Activated T-cell treated with anti-CD3 and anti-CD28 coated beads, Interleukin-2, amount 50 U/mL, for 72 hours (primary cell): ENCODE measurements at regions not wholly inside any gene's neighbourhood (a gene's known extent, or its start where the extent isn't known, plus 50 kb on each side); places are given as distances from the start of the nearest gene placed in this dataset.
"Not testable (repeated sequence)": the region's sequence is repeated elsewhere in the genome, so short reads cannot be mapped to it uniquely, and the experiment has no call there.

Experiments
- ATAC-seq, 2 donors: fragments of 150-1000 bp; cut with Tn5 transposase; replicated peaks in 1 of 2; 2 replicates each; pipeline ENCODE4 v1.10.0; 2021; ENCODE audit warnings: moderate library complexity in 2 of 2, mild to moderate bottlenecking in 1 of 2
- DNase-seq, 2 donors: peaks; one replicate each; pipeline ENCODE4 v3.0.0; 2021 to 2022; ENCODE audit warnings: mixed read lengths in 1 of 2
- H3K27ac Mint-ChIP-seq: one replicate; pipeline ENCODE4 v1.8.0; 2022; ENCODE audit warnings: mild to moderate bottlenecking, moderate library complexity, mixed read lengths
- H3K27me3 Mint-ChIP-seq: one replicate; pipeline ENCODE4 v1.8.0; 2022; ENCODE audit warnings: low read depth, mixed read lengths
- H3K36me3 Mint-ChIP-seq, 2 donors: one replicate each; pipeline ENCODE4 v1.8.0; 2022; ENCODE audit warnings: mixed read lengths in 2 of 2, mild to moderate bottlenecking in 1 of 2; ENCODE audit not compliant: insufficient read depth in 2 of 2
- H3K4me1 Mint-ChIP-seq: one replicate; pipeline ENCODE4 v1.8.0; 2022; ENCODE audit warnings: low read depth, mixed read lengths
- H3K4me3 Mint-ChIP-seq, 2 donors: one replicate each; pipeline ENCODE4 v1.8.0; 2022; ENCODE audit warnings: mild to moderate bottlenecking in 2 of 2, mixed read lengths in 2 of 2, moderate library complexity in 2 of 2
- H3K9me3 Mint-ChIP-seq, 2 donors: one replicate each; pipeline ENCODE4 v1.8.0; 2022; ENCODE audit warnings: mixed read lengths in 2 of 2

DNA sequence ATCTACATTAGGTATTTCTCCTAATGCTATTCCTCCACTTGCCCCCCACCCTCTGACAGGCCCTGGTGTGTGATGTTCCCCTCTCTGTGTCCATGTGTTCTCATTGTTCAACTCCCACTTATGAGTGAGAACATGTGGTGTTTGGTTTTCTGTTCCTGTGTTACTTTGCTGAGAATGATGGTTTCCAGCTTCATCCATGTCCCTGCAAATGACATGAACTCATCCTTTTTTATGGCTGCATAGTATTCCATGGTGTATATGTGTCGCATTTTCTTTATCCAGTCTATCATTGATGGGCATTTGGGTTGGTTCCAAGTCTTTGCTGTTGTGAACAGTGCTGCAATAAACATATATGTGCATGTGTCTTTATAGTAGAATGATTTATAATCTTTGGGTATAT, 50.6 kb upstream of the GRHL3 start:
- H3K27ac Mint-ChIP-seq, H3K9me3 Mint-ChIP-seq, H3K4me1 Mint-ChIP-seq, ATAC-seq, H3K4me3 Mint-ChIP-seq, DNase-seq: not testable (repeated sequence)
- H3K36me3 Mint-ChIP-seq = peaks cover 9 to 14% of the 10 kb centered on the region in 2 donors
- peaks cover 58% of the 10 kb centered on the region for H3K27me3 Mint-ChIP-seq

DNA sequence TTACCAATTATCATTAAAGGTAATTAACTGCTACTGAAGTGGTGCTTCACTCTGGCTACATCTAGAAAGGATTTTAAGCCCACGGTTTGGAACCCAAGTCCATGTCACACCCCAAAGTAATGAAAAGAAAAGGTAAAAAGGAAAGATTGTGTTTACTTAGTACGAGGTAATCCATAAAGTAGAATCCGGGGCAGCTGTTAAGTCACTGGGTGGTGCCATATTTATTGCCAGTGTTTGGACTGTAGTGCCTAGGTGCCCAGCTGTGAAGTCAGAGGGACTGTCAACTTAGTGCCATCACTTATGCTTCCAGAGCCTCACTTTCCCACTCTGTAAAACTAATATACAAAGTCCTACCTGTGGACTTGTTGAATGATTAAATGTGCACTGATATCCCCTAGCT, 52.2 kb upstream of the GRHL3 start:
- H3K9me3 Mint-ChIP-seq = peaks cover 5 to 7% of the 10 kb centered on the region in 2 donors
- H3K27ac Mint-ChIP-seq = no peak overlapping the region
- H3K4me3 Mint-ChIP-seq = no peak overlapping the region
- H3K4me1 Mint-ChIP-seq = no peaks in the 10 kb centered on the region
- ATAC-seq (no peak), DNase-seq (no peak)
- H3K27me3 Mint-ChIP-seq = peaks cover 46% of the 10 kb centered on the region
- H3K36me3 Mint-ChIP-seq = peaks cover 6 to 9% of the 10 kb centered on the region in 2 donors

DNA sequence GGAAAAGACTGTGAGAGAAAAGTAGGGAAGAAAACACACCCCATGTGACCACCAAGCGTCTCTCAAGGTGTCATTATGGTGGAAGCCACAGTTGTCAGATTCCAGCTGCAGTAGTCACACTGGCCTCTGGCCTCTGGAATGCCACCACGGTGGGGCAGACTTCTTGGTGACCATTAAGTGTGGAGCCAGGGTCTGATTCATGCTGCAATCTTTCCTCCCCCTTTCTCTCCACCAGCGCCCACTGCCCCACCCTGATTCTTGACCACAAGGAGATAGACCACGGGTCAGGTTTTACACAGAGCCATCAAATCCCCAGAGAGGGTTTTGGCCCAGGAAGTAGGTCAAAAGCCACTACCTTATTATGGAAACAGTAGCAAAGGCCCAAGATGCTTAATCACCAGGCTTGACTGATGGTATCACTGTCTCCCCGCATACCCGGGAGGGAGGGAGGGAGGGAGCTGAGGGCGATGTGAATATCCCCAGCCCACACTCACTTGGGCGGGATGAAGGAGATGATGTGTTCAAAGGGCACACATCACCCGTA, 52.7 kb upstream of the GRHL3 start:
- DNase-seq = no peak
- H3K4me1 Mint-ChIP-seq = no peaks in the 10 kb centered on the region

GRCh38 chr1:24263746-24264145, 55.4 kb upstream of the GRHL3 start:
- Mint-ChIP-seq H3K27ac (no peak overlapping the region), H3K9me3 (peaks cover 2% of the 10 kb centered on the region in 2 donors), H3K27me3 (peaks cover 25% of the 10 kb centered on the region), H3K4me3 (no peak overlapping the region), H3K4me1 (no peaks in the 10 kb centered on the region), H3K36me3 (peaks cover 0 to 1% of the 10 kb centered on the region in 2 donors)
- ATAC-seq (no peak), DNase-seq (no peak)

More for the DNA sequence above, 52.7 kb upstream of the GRHL3 start:
- Mint-ChIP-seq H3K36me3 (peaks cover 6 to 8% of the 10 kb centered on the region in 2 donors), H3K9me3 (peaks cover 5% of the 10 kb centered on the region in 2 donors), H3K4me3 (no peak overlapping the region), H3K27ac (no peak overlapping the region), H3K27me3 (peaks cover 42% of the 10 kb centered on the region)
- no peak for ATAC-seq

DNA sequence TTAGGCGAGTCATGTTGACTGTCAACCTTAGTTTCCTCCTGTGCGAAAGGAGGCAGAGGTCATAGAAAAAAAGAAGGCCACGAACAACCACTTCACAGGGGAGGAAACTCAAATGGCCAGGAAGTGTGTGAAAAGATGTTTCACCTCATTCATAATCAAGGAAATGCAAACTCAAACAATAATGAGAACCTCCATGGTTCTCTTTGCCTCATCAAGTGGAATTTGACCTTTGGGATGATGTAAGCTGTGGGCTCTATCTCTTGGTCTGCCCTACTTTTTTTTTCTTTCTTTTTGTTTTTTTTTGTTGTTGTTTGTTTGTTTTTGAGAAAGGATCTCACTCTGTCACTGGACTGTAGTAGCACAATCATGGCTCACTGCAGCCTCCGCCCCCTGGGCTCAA, 55.9 kb upstream of the GRHL3 start:
- ATAC-seq (no peak), DNase-seq (no peak)
- H3K9me3 Mint-ChIP-seq = peaks cover 2% of the 10 kb centered on the region in 2 donors
- H3K36me3 Mint-ChIP-seq = peaks cover 0 to 1% of the 10 kb centered on the region in 2 donors
- no peak overlapping the region for H3K27ac Mint-ChIP-seq
- no peak overlapping the region for H3K4me3 Mint-ChIP-seq
- no peaks in the 10 kb centered on the region for H3K4me1 Mint-ChIP-seq
- peaks cover 25% of the 10 kb centered on the region for H3K27me3 Mint-ChIP-seq

DNA sequence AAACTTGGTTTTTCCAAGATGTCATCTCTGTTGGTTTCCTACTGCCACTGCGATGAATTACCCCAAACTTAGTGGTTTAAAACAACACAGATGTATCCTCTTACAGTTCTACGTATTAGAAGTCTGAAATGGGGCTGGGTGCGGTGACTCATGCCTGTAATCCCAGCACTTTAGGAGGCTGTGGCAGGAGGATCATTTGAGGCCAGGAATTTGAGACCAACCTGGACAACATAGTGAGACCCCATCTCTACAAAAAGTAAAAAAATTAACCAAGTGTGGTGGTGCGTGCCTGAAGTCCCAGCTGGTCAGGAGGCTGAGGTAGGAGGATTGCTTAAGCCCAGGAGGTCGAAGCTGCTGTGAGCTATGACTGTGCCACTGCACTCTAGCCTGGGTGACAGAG, 57.2 kb upstream of the GRHL3 start:
- no peak overlapping the region for H3K27ac Mint-ChIP-seq

GRCh38 chr1:24258735-24259424, 60.3 kb upstream of the GRHL3 start:
- H3K9me3 Mint-ChIP-seq = peaks cover 2% of the 10 kb centered on the region in 2 donors
- peaks cover 0 to 1% of the 10 kb centered on the region in 2 donors for H3K36me3 Mint-ChIP-seq
- ATAC-seq (no peak), DNase-seq (no peak)
- H3K27ac Mint-ChIP-seq = no peak overlapping the region
- no peak overlapping the region for H3K4me3 Mint-ChIP-seq
- peaks cover 17% of the 10 kb centered on the region for H3K27me3 Mint-ChIP-seq
- H3K4me1 Mint-ChIP-seq = no peaks in the 10 kb centered on the region

More for the DNA sequence above, 57.2 kb upstream of the GRHL3 start:
- ATAC-seq = no peak
- Mint-ChIP-seq H3K9me3 (peaks cover 2% of the 10 kb centered on the region in 2 donors), H3K4me1 (no peaks in the 10 kb centered on the region), H3K27me3 (peaks cover 30% of the 10 kb centered on the region), H3K4me3 (no peak overlapping the region), H3K36me3 (peaks cover 0 to 1% of the 10 kb centered on the region in 2 donors)
- DNase-seq = no peak

DNA sequence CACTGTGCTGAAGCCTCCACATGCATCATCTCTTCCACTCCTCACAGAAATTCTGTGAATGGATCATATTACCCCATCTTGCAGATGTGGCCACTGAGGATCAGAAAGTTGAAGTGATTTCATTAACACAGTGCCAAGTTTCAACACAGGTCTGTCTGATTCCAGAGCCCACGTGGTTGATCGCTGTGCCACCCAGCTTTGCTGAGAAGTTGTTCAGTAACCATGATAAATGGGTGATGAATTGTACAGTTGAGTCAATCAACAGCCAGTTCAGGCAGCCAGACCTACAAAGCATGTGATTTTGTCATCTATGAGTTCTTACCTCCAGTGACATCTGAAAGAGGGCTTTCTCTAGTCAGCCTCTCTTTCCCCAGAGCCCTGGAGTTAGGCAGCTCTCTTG, 61.8 kb upstream of the GRHL3 start:
- H3K27me3 Mint-ChIP-seq = peaks cover 13% of the 10 kb centered on the region
- H3K9me3 Mint-ChIP-seq = peaks cover under 1% of the 10 kb centered on the region in 2 donors
- H3K27ac Mint-ChIP-seq = no peak overlapping the region
- no peak overlapping the region for H3K4me3 Mint-ChIP-seq
- H3K36me3 Mint-ChIP-seq = peaks cover 0 to under 1% of the 10 kb centered on the region in 2 donors
- no peaks in the 10 kb centered on the region for H3K4me1 Mint-ChIP-seq
- no peak for ATAC-seq
- DNase-seq = no peak

DNA sequence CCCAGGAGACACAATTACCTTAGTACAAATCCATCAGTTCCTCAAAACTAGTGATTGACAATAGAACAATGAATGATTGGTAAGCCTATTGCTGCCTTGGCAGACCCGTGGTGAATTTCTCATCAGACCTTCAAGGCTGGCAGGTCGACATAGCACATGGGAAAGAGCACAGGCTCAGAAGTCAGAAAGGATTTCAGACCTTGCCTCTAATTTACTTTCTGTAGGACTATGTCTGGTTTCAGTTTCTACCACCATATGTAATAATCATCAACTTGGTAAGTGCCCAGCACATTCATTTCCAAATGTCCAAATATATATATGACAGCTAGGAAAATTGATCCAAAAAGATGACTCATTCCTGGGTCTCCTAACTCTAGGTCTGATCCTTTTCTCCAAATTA, 62.5 kb upstream of the GRHL3 start:
- DNase-seq = no peak
- H3K9me3 Mint-ChIP-seq = no peaks in the 10 kb centered on the region
- H3K27me3 Mint-ChIP-seq = peaks cover 13% of the 10 kb centered on the region
- no peaks in the 10 kb centered on the region for H3K4me1 Mint-ChIP-seq
- no peak overlapping the region for H3K4me3 Mint-ChIP-seq
- H3K27ac Mint-ChIP-seq = no peak overlapping the region
- ATAC-seq = no peak
- no peaks in the 10 kb centered on the region for H3K36me3 Mint-ChIP-seq

DNA sequence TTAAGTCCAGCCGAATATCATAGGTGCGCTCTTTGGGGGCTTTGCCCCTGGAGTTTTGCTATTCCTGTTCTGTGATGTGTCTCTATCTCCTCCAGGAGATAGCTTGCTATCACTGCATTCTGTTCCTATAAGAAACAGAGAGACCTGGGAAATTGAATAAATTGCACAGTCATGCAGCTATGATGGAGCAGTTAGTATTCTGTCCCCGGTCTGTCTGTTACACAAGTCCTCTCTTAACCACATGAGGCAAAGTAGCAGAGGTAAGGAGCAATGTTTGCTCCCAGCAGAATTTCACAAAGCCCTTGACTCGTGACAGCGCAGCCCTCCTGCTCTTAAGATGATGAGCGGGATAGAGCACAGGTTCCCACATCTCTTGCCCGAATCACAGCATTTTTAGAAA, 63.9 kb upstream of the GRHL3 start:
- H3K36me3 Mint-ChIP-seq = no peaks in the 10 kb centered on the region
- peaks cover 6% of the 10 kb centered on the region for H3K27me3 Mint-ChIP-seq
- no peak overlapping the region for H3K4me3 Mint-ChIP-seq
- no peaks in the 10 kb centered on the region for H3K9me3 Mint-ChIP-seq
- H3K4me1 Mint-ChIP-seq = no peaks in the 10 kb centered on the region
- ATAC-seq (no peak), DNase-seq (no peak)
- no peak overlapping the region for H3K27ac Mint-ChIP-seq

DNA sequence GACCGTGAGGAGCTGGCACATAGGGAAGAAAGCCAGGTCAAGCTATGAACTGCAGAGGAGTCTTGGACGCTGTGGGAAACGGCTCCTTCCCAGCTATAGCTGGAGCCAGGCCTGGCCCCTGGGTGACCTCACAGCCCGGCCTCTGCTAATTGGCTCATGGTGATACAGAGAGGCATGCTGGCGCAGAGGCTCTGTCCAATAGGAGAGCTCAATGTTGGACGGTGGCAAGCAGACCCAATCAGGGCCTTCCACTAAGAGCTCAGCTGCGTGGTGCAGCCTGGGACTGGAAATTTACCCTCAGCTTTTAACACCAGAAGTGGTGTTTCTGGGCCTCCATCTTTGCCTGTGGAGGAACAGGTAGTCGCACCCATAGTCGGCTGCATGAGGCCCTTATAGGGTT, 64.4 kb upstream of the GRHL3 start:
- no peaks in the 10 kb centered on the region for H3K4me1 Mint-ChIP-seq
- ATAC-seq (no peak), DNase-seq (no peak)
- no peak overlapping the region for H3K27ac Mint-ChIP-seq
- no peak overlapping the region for H3K4me3 Mint-ChIP-seq
- H3K36me3 Mint-ChIP-seq = no peaks in the 10 kb centered on the region
- peaks cover 6% of the 10 kb centered on the region for H3K27me3 Mint-ChIP-seq
- H3K9me3 Mint-ChIP-seq = no peaks in the 10 kb centered on the region

- Mint-ChIP-seq H3K9me3 (no peaks in the 10 kb centered on the region), H3K27me3 (peaks cover 6% of the 10 kb centered on the region), H3K4me1 (no peaks in the 10 kb centered on the region), H3K4me3 (no peak overlapping the region), H3K27ac (no peak overlapping the region), H3K36me3 (no peaks in the 10 kb centered on the region)
- ATAC-seq = no peak
- no peak for DNase-seq
Observed at GRCh38 chr1:24253571-24253970, 65.6 kb upstream of the GRHL3 start.

DNA sequence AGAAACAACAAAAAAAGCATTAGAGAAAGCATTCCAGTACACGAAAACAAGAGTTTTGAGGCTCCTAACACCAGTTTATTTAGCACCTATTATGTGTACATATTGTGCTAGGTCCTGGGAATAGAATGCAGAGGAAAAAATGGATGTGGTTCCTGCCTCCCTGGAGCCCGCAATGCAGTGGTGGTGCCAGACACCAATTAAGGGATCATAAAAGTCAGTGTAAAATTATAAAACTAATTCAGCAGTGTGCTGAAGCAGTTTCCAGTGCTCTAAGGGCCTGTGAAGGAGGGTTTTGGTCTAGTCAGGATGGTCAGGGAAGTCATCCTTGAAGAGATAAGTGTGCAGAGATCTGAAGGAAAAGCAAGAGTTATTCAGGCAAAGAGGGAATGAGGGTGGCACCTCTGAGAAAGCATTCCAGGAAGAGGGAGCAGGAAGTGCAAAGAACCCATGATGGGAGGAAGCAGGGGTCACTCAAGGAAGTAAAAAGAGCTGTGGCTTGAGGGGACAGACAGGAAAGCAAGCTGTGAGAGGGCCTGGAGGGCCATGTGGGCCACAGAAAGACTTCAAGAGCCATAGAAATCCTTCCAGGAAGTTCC, 65.2 kb upstream of the IFNLR1 start:
- DNase-seq (no peak), ATAC-seq (no peak)
- no peaks in the 10 kb centered on the region for H3K9me3 Mint-ChIP-seq
- H3K36me3 Mint-ChIP-seq = no peaks in the 10 kb centered on the region
- H3K27ac Mint-ChIP-seq = no peak overlapping the region
- no peaks in the 10 kb centered on the region for H3K4me1 Mint-ChIP-seq
- no peak overlapping the region for H3K4me3 Mint-ChIP-seq
- H3K27me3 Mint-ChIP-seq = peaks cover 2% of the 10 kb centered on the region
